ENCODE measurements at regions not wholly inside any gene's neighbourhood (a gene's known extent, or its start where the extent isn't known, plus 50 kb on each side); places are given as distances from the start of the nearest gene placed in this dataset.

DNA sequence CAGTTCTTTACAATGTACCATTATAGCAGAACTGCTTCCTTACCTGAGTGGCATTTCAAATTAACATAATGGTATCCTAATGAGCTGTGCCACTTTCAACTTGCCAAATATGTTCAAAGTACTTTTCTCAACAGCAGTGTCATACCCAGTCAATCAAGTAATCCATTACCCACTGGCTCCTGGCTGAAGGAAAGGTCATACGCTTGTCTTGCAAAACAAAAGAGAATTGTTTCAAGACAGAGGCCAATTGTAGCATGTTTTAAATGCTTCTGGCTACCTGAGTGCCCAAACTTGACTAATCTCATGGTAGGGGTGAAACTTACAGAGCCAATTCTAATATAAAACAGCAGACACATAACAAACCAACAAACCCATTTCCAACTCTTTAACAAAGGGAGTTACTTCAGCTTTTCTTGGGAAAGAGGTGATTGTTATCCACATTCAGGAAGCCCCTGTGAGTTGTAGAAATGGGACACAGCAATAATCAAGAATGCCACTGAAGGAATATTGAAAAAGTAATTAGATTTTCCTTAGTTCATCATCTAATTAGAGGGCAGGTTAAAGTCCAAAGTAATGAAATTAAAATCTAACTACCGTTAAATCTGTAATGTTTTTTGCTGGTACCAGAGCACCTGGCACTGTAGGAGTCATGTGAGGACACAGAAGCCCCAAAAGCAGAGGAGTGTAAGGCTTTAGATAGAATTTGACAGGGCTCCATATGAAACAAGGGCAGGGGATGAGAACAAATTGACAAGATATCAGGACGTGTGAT lies 241.9 kb downstream of the RWDD3 start:
- Histone ChIP-seq H3K36me3 (no peaks in the 10 kb centered on the region), H3K4me1 (no peaks in the 10 kb centered on the region), H3K27me3 (no peaks in the 10 kb centered on the region), H3K4me3 (no peak overlapping the region), H3K9me3 (no peaks in the 10 kb centered on the region), H3K27ac (no peak overlapping the region)
- intact Hi-C loops (cut with DNase I): no loop called here
- TF ChIP-seq, protein P1, sequence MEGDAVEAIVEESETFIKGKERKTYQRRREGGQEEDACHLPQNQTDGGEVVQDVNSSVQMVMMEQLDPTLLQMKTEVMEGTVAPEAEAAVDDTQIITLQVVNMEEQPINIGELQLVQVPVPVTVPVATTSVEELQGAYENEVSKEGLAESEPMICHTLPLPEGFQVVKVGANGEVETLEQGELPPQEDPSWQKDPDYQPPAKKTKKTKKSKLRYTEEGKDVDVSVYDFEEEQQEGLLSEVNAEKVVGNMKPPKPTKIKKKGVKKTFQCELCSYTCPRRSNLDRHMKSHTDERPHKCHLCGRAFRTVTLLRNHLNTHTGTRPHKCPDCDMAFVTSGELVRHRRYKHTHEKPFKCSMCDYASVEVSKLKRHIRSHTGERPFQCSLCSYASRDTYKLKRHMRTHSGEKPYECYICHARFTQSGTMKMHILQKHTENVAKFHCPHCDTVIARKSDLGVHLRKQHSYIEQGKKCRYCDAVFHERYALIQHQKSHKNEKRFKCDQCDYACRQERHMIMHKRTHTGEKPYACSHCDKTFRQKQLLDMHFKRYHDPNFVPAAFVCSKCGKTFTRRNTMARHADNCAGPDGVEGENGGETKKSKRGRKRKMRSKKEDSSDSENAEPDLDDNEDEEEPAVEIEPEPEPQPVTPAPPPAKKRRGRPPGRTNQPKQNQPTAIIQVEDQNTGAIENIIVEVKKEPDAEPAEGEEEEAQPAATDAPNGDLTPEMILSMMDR (IDR thresholded peaks at IDR 0.05): no peak
- DNase-seq (ENCODE audit: low spot score in 2 of 2): no peak

DNA sequence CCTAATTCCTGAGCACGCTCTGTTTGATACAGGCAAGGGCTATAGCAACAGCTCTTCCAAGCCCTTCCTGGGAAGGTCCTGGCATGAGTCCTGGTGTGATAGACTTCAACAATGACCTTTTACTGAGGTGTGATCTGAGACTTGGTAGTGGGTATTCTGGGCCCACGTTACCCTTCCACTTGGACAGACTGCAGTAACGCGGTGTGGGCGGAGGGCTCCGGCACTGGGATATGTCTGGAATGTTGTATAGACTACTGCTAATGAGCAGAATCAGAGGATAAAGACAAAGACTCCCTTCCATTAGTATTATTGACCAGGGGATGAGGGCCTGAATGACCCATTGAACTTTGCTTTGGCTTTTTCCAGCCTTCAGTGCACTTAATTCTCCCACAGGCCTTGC lies 262.3 kb downstream of the RWDD3 start:
- DNase-seq (ENCODE audit: low spot score in 2 of 2): no peak
- H3K27me3 ChIP-seq: no peaks in the 10 kb centered on the region
- H3K4me3 ChIP-seq: no peak overlapping the region
- H3K36me3 ChIP-seq: no peaks in the 10 kb centered on the region
- H3K4me1 ChIP-seq: no peaks in the 10 kb centered on the region
- TF ChIP-seq, protein P1 (IDR thresholded peaks at IDR 0.05): no peak
- H3K27ac ChIP-seq: no peak overlapping the region
- H3K9me3 ChIP-seq: no peaks in the 10 kb centered on the region
- intact Hi-C loops (cut with DNase I): no loop called here

DNA sequence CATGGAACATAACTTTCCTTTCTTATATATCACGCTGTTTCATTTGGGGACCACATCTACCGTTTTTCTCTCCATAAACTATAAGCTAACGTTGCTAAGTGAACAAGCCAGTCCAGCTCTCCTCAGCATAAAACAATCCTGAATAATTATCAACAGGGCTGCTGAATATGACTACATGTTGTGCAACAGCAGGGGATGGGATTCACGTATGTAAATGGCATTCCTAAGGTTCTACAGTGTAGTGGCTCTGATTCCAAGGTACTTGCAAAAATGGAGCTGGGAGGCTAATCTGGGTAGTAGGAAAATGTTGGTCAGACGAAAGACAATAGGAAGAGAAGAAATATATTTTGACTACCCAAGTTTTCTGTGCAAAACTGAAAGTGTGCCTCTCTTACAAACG lies 262.8 kb downstream of the RWDD3 start:
- intact Hi-C loops (cut with DNase I): no loop called here
- TF ChIP-seq, protein P1 (IDR thresholded peaks at IDR 0.05): no peak
- Histone ChIP-seq H3K4me3 (no peak overlapping the region), H3K36me3 (no peaks in the 10 kb centered on the region), H3K27me3 (no peaks in the 10 kb centered on the region), H3K4me1 (no peaks in the 10 kb centered on the region), H3K27ac (no peak overlapping the region), H3K9me3 (no peaks in the 10 kb centered on the region)
- DNase-seq (ENCODE audit: low spot score in 2 of 2): no peak

DNA sequence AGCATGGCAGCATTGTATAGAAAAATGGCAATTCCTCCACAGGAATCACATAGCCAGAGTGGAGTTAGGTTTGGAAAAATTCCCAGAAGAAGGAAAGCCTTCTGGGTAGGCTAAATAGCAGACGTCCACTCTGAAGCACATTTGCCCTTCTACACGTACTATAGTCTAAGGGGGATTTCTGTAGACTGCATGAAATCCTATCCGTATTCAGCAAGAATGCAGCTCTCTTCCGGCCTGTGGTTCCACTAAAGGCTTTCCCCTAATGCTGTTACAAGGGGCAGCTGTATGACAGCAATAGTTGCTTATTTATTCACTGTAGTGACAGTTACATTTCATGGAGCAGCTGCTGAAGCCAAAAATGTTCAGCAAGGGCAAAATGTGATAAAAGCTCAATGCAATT lies 263.6 kb downstream of the RWDD3 start:
- intact Hi-C loops (cut with DNase I): no loop called here
- H3K27ac ChIP-seq: no peak overlapping the region
- H3K4me3 ChIP-seq: no peak overlapping the region
- no peaks in the 10 kb centered on the region for H3K9me3 ChIP-seq
- no peaks in the 10 kb centered on the region for H3K4me1 ChIP-seq
- no peak for DNase-seq (ENCODE audit: low spot score in 2 of 2)
- H3K36me3 ChIP-seq: no peaks in the 10 kb centered on the region
- TF ChIP-seq, protein P1 (IDR thresholded peaks at IDR 0.05): no peak
- no peaks in the 10 kb centered on the region for H3K27me3 ChIP-seq

DNA sequence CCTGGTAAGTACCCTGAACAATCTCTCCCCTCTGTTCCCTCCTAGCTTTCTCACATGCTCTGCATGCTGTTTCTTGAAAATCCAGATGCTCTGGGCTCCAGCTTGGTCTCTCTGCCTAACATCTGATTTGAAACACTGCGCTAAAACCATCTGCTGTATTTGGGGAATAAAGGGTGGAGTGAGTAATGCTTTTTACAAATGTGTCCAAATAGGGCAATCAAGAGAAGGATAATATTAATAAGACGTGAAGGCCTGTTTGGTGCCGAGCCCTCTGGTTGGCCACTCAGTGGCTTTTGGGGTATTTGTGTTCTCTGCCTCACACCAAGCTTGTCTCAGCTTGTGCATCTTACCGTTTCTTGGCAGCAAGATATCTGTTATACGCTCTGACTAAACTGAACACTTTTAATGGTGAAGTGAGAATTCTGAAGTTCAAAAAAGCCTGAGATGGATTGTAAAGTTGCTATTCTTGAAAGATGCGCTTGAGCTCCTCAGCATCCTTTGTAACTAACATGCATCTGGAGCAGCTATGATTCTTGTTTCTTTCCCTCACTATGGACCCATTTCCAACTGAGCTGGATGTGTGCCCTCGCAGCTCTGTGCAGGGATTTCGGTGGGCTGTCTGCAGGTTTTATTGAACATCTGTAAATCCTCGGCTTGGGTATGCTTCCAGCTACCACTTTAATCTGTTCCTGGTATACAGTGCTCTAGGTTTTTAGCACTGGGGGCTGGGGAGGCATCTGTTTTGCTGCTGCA lies 269.4 kb downstream of the RWDD3 start:
- no peak overlapping the region for H3K4me3 ChIP-seq
- H3K9me3 ChIP-seq: no peaks in the 10 kb centered on the region
- intact Hi-C loops (cut with DNase I): no loop called here
- TF ChIP-seq, protein P1 (IDR thresholded peaks at IDR 0.05): no peak
- H3K27ac ChIP-seq: no peak overlapping the region
- no peaks in the 10 kb centered on the region for H3K4me1 ChIP-seq
- H3K27me3 ChIP-seq: no peaks in the 10 kb centered on the region
- H3K36me3 ChIP-seq: no peaks in the 10 kb centered on the region
- no peak for DNase-seq (ENCODE audit: low spot score in 2 of 2)
